NCI-H345 (cell line): ENCODE measurements at regions not wholly inside any gene's neighbourhood (a gene's known extent, or its start where the extent isn't known, plus 50 kb on each side); places are given as distances from the start of the nearest gene placed in this dataset.
A peak's percentile ranks its signal among the peaks of the same experiment; 100 is the strongest.

Experiments used
- DNase-seq: peaks from one replicate; lab custom pipeline; 2025; lab: John Stamatoyannopoulos, UW

GRCh38 chr2:38171208-38171855 lies 95.4 kb upstream of the CYP1B1 start:
- peak; percentile 88 for DNase-seq

GRCh38 chr2:38170733-38171132 lies 94.8 kb upstream of the CYP1B1 start:
- DNase-seq = no peak

GRCh38 chr2:38170067-38170466 lies 94.1 kb upstream of the CYP1B1 start:
- no peak for DNase-seq

GRCh38 chr2:38168710-38169480 lies 92.9 kb upstream of the CYP1B1 start:
- no peak for DNase-seq

GRCh38 chr2:38167968-38168350 lies 92.0 kb upstream of the CYP1B1 start:
- no peak for DNase-seq

- no peak for DNase-seq
Measured at GRCh38 chr2:38165698-38166097, 89.7 kb upstream of the CYP1B1 start.

- DNase-seq = no peak
Measured at GRCh38 chr2:38164881-38165280, 88.9 kb upstream of the CYP1B1 start.

- DNase-seq = no peak
Measured at GRCh38 chr2:38163579-38163978, 87.6 kb upstream of the CYP1B1 start.

- DNase-seq = peak; percentile 2
Measured at GRCh38 chr2:38163006-38163405, 87.1 kb upstream of the CYP1B1 start.

GRCh38 chr2:38160516-38160915 lies 84.6 kb upstream of the CYP1B1 start:
- no peak for DNase-seq

GRCh38 chr2:38159597-38159996 lies 83.6 kb upstream of the CYP1B1 start:
- no peak for DNase-seq

- DNase-seq = no peak
Measured at GRCh38 chr2:38159191-38159590, 83.2 kb upstream of the CYP1B1 start.

GRCh38 chr2:38158378-38159118 lies 82.6 kb upstream of the CYP1B1 start:
- DNase-seq = no peak

GRCh38 chr2:38156436-38156835 lies 80.5 kb upstream of the CYP1B1 start:
- DNase-seq = no peak

- no peak for DNase-seq
Measured at GRCh38 chr2:38155015-38155414, 79.1 kb upstream of the CYP1B1 start.

GRCh38 chr2:38154395-38154794 lies 78.4 kb upstream of the CYP1B1 start:
- no peak for DNase-seq

GRCh38 chr2:38153476-38154135 lies 77.7 kb upstream of the CYP1B1 start:
- DNase-seq = no peak

- no peak for DNase-seq
Measured at GRCh38 chr2:38152913-38153312, 77.0 kb upstream of the CYP1B1 start.

- DNase-seq = no peak
Measured at GRCh38 chr2:38152035-38152434, 76.1 kb upstream of the CYP1B1 start.

GRCh38 chr2:38149531-38149930 lies 73.6 kb upstream of the CYP1B1 start:
- DNase-seq = no peak

- no peak for DNase-seq
Measured at GRCh38 chr2:38148501-38148900, 72.5 kb upstream of the CYP1B1 start.

GRCh38 chr2:38147333-38148121 lies 71.6 kb upstream of the CYP1B1 start:
- no peak for DNase-seq
